HepG2 (cell line): ENCODE measurements at regions not wholly inside any gene's neighbourhood (a gene's known extent, or its start where the extent isn't known, plus 50 kb on each side); places are given as distances from the start of the nearest gene placed in this dataset.

Source experiments
- CTCF ChIP-seq: sonication (generic); formaldehyde crosslinking; IDR thresholded peaks from 2 replicates; pipeline ENCODE4 v1.5.0; 2020; ENCODE audit warnings: mild to moderate bottlenecking, missing genetic modification reagents, moderate library complexity
- ESRRA ChIP-seq: sonication (generic); formaldehyde crosslinking; IDR thresholded peaks from 2 replicates; pipeline ENCODE4 v1.5.1; 2020; ENCODE audit warnings: mild to moderate bottlenecking, low read depth, missing genetic modification reagents
- HOXA5 ChIP-seq: sonication (generic); formaldehyde crosslinking; IDR thresholded peaks from 2 replicates; pipeline ENCODE4 v1.4.0; 2020; ENCODE audit warnings: missing genetic modification reagents
- JUND ChIP-seq: sonication (generic); formaldehyde crosslinking; IDR thresholded peaks from 2 replicates; pipeline ENCODE4 v1.8.0; 2022; ENCODE audit warnings: mild to moderate bottlenecking, missing genetic modification reagents
- KLF12 ChIP-seq: sonication (generic); formaldehyde crosslinking; IDR thresholded peaks from 2 replicates; pipeline ENCODE4 v1.4.0; 2020; ENCODE audit warnings: missing genetic modification reagents, borderline replicate concordance
- NR2C2 ChIP-seq: sonication (generic); formaldehyde crosslinking; IDR thresholded peaks from 2 replicates; pipeline ENCODE4 v1.4.0; 2020; ENCODE audit warnings: missing genetic modification reagents, mild to moderate bottlenecking, moderate library complexity, borderline replicate concordance
- POLR2AphosphoS5 ChIP-seq: IDR thresholded peaks from 2 replicates; pipeline ENCODE4 v1.6.1; 2012; ENCODE audit warnings: low read depth, low read length
- RBM39 ChIP-seq: fragments of 200-400 bp; formaldehyde crosslinking; IDR thresholded peaks from one replicate; pipeline ENCODE4 v1.6.1; 2018; ENCODE audit warnings: antibody characterized with exemption, mild to moderate bottlenecking, low read depth, low read length; ENCODE audit not compliant: poor library complexity, severe bottlenecking
- SKI ChIP-seq: fragments of 450-650 bp; IDR thresholded peaks from one replicate; pipeline ENCODE4 v1.6.1; 2018; ENCODE audit warnings: mild to moderate bottlenecking; ENCODE audit not compliant: partially characterized antibody
- SRY ChIP-seq: sonication (generic); formaldehyde crosslinking; IDR thresholded peaks from 2 replicates; pipeline ENCODE4 v1.8.0; 2022; ENCODE audit warnings: mild to moderate bottlenecking, missing genetic modification reagents
- TBX2 ChIP-seq: sonication (generic); formaldehyde crosslinking; IDR thresholded peaks from 2 replicates; pipeline ENCODE4 v1.5.0; 2020; ENCODE audit warnings: missing genetic modification reagents, mild to moderate bottlenecking, borderline replicate concordance
- TGIF2 ChIP-seq: IDR thresholded peaks from 2 replicates; pipeline ENCODE4 v1.6.1; 2016; ENCODE audit warnings: control low read depth, missing compliant biosample characterization
- ZNF263 ChIP-seq: sonication (generic); formaldehyde crosslinking; IDR thresholded peaks from 2 replicates; pipeline ENCODE4 v1.4.0; 2020; ENCODE audit warnings: missing genetic modification reagents
- ZNF276 ChIP-seq: sonication (generic); formaldehyde crosslinking; IDR thresholded peaks from 2 replicates; pipeline ENCODE4 v1.4.0; 2020; ENCODE audit warnings: mild to moderate bottlenecking, low read depth, missing genetic modification reagents

GRCh38 chr15:98412852-98413251 is 235.5 kb upstream of the IGF1R start:
- no peak for TF ChIP-seq ESRRA
- TF ChIP-seq CTCF = no peak
- no peak for TF ChIP-seq RBM39
- no peak for TF ChIP-seq TGIF2
- no peak for TF ChIP-seq HOXA5 (CRISPR knock-in tag)
- no peak for TF ChIP-seq SRY (CRISPR knock-in tag)
- no peak for TF ChIP-seq POLR2AphosphoS5
- TF ChIP-seq JUND (CRISPR knock-in tag) = no peak
- no peak for TF ChIP-seq ZNF276 (CRISPR knock-in tag)
- no peak for TF ChIP-seq TBX2 (CRISPR knock-in tag)
- no peak for TF ChIP-seq NR2C2 (CRISPR knock-in tag)
- TF ChIP-seq KLF12 (CRISPR knock-in tag) = no peak
- no peak for TF ChIP-seq SKI
- no peak for TF ChIP-seq ZNF263 (CRISPR knock-in tag)
